ENCODE measurements at regions not wholly inside any gene's neighbourhood (a gene's known extent, or its start where the extent isn't known, plus 50 kb on each side); places are given as distances from the start of the nearest gene placed in this dataset.

DNA sequence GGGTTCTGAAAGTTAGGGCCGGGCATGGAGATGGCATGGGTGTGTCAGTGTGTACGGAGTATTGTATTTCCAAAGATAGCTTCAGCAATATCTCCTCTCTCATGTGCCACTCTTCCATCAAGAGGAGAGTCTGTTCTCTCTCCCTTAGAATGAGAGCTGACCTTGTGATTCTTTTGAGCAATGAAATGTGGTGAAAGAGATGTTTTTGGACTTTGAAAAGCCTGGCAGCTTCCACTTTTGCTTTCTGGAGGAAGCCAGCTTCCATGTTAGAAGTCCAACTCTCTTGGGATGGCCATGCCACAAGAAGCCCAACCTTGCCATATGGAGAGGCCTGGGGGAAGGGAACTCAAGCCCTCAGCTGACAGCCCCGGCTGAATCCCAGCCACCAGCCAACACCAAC is 72.4 kb upstream of the GZMB start:
- TF ChIP-seq, protein P1, sequence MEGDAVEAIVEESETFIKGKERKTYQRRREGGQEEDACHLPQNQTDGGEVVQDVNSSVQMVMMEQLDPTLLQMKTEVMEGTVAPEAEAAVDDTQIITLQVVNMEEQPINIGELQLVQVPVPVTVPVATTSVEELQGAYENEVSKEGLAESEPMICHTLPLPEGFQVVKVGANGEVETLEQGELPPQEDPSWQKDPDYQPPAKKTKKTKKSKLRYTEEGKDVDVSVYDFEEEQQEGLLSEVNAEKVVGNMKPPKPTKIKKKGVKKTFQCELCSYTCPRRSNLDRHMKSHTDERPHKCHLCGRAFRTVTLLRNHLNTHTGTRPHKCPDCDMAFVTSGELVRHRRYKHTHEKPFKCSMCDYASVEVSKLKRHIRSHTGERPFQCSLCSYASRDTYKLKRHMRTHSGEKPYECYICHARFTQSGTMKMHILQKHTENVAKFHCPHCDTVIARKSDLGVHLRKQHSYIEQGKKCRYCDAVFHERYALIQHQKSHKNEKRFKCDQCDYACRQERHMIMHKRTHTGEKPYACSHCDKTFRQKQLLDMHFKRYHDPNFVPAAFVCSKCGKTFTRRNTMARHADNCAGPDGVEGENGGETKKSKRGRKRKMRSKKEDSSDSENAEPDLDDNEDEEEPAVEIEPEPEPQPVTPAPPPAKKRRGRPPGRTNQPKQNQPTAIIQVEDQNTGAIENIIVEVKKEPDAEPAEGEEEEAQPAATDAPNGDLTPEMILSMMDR (IDR thresholded peaks at IDR 0.05): no peak
- TF ChIP-seq ZFX (IDR thresholded peaks at IDR 0.05; ENCODE audit: borderline replicate concordance): no peak

Measured in 22Rv1 (cell line).